ENCODE measurements at regions not wholly inside any gene's neighbourhood (a gene's known extent, or its start where the extent isn't known, plus 50 kb on each side); places are given as distances from the start of the nearest gene placed in this dataset.

DNA sequence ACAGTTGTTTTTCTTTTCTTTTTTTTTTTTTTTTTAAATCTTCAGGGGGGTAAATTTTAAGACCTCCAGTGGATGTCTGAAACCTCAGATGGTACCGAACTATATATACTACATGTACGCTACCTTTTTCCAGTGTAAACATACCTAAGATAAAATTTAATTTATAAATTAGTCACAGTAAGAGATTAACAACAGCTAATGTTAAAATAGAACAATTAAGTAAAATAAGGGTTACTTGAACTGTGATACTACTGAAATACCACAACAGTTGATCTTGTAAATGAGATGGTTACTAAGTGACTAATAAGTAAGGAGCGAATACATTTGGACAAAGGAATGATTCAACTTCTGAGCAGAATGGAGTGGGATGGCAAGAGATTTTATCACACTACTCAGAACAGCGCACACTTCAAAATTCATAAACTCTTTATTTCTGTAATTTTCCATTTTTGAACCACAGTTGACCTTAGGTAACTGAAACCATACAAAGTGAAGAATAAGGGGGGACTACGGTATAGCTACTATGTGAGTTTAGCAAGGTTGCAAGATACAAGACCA, 80.5 kb upstream of the PCED1B start:
- intact Hi-C loops (cut with DNase I; ENCODE audit: low total_unique reads): no loop called here
- DNase-seq (ENCODE audit: low spot score in 2 of 2): no peak
- TF ChIP-seq, protein P1, sequence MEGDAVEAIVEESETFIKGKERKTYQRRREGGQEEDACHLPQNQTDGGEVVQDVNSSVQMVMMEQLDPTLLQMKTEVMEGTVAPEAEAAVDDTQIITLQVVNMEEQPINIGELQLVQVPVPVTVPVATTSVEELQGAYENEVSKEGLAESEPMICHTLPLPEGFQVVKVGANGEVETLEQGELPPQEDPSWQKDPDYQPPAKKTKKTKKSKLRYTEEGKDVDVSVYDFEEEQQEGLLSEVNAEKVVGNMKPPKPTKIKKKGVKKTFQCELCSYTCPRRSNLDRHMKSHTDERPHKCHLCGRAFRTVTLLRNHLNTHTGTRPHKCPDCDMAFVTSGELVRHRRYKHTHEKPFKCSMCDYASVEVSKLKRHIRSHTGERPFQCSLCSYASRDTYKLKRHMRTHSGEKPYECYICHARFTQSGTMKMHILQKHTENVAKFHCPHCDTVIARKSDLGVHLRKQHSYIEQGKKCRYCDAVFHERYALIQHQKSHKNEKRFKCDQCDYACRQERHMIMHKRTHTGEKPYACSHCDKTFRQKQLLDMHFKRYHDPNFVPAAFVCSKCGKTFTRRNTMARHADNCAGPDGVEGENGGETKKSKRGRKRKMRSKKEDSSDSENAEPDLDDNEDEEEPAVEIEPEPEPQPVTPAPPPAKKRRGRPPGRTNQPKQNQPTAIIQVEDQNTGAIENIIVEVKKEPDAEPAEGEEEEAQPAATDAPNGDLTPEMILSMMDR (IDR thresholded peaks at IDR 0.05): no peak
- no peak for TF ChIP-seq POLR2A (IDR thresholded peaks at IDR 0.05)
- H3K4me3 ChIP-seq (ENCODE audit: low read depth, poor library complexity, severe bottlenecking): no peak overlapping the region
- 75 to 78% methylated on average over 5 of the region's 5 CpGs for WGBS, 2 donors

DNA sequence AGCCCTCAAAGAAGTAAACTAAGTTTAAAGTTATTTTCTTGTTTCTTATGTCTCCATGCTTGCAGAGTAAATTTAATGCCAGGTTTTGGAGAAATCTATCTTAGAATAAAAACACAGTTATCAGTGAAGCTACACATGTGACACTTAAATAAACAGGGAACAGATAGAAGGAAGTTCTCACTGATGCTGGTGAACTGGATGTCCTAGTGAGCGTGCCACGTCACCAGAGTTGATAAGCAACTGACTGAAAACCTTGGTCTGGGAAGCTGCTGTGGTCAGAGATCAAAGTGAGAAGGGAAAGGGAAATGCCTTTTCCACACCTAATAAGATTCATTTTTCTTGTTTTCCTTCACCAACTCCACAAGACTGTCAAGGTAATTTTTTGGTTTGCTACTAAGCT, 74.8 kb upstream of the PCED1B start:
- intact Hi-C loops (cut with DNase I; ENCODE audit: low total_unique reads): no loop called here
- WGBS, 2 donors: 77 to 81% methylated on average over 2 of the region's 2 CpGs
- DNase-seq (ENCODE audit: low spot score in 2 of 2): no peak
- no peak for TF ChIP-seq POLR2A (IDR thresholded peaks at IDR 0.05)
- TF ChIP-seq, protein P1 (IDR thresholded peaks at IDR 0.05): no peak
- H3K4me3 ChIP-seq (ENCODE audit: low read depth, poor library complexity, severe bottlenecking): no peak overlapping the region

DNA sequence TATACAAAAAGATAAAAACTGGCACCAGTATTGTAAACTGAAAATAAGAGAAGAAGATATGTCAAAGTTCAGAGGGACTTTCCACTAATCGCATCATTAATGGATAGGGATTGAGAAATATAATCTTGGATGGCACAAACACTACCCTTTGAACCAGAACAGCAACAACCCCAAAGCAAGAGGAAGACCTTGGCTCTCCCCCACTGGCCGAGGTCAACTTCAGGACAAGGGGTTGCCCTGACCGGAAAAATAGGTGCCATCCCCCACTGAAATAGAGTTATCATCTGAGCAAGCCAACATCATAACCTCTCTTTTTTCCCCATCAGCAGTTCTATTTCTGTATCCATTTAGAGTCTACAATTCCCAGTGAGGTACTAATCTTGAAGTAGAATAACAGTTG, 72.4 kb upstream of the PCED1B start:
- H3K4me3 ChIP-seq (ENCODE audit: low read depth, poor library complexity, severe bottlenecking): no peak overlapping the region
- TF ChIP-seq, protein P1 (IDR thresholded peaks at IDR 0.05): no peak
- TF ChIP-seq POLR2A (IDR thresholded peaks at IDR 0.05): no peak
- WGBS, 2 donors: 76 to 88% methylated on average over 3 of the region's 3 CpGs
- intact Hi-C loops (cut with DNase I; ENCODE audit: low total_unique reads): no loop called here
- no peak for DNase-seq (ENCODE audit: low spot score in 2 of 2)

DNA sequence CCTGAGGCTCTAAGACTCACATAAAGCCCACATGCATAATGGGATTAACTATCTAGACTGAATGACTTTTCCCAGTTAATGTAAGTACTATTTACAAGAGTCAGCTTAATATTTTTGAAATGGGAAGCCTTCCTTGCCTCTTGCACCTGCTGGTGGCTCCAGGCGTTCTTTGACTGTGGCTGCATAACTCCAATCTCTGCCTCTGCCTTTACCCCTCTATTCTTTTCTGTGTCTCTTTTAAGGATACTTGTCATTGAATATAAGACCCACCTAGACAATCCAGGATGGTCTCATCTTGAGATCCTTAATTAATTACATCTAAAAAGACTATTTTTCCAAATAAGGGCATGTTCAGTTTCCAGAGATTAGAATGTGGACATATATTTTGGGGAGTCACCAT, 66.9 kb upstream of the PCED1B start:
- no peak overlapping the region for H3K4me3 ChIP-seq (ENCODE audit: low read depth, poor library complexity, severe bottlenecking)
- TF ChIP-seq, protein P1 (IDR thresholded peaks at IDR 0.05): no peak
- no peak for TF ChIP-seq POLR2A (IDR thresholded peaks at IDR 0.05)
- intact Hi-C loops (cut with DNase I; ENCODE audit: low total_unique reads): no loop called here
- no peak for DNase-seq (ENCODE audit: low spot score in 2 of 2)
- WGBS, 2 donors: 84 to 85% methylated on average over 1 of the region's 1 CpG

DNA sequence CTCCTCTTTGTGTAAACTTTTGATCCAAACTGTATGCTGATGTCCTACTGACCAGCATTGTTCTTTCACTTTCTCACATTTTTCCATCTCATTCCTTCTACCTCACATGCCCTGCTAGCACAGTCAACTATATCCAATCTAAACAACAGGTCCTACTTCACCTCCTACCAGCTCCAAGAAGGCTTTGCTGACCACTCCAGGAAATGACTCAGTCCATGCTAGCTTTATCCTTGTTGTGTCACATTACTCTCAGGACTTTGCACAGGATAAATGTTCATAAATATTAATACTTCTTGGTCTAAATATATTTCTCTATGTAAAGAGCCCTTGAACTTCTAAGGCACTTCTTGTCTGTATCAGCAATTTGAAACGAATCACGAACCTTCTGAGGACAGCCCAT, 64.9 kb upstream of the PCED1B start:
- H3K4me3 ChIP-seq (ENCODE audit: low read depth, poor library complexity, severe bottlenecking): no peak overlapping the region
- WGBS, 2 donors: 84 to 89% methylated on average over 2 of the region's 2 CpGs
- TF ChIP-seq, protein P1 (IDR thresholded peaks at IDR 0.05): no peak
- TF ChIP-seq POLR2A (IDR thresholded peaks at IDR 0.05): no peak
- no peak for DNase-seq (ENCODE audit: low spot score in 2 of 2)
- intact Hi-C loops (cut with DNase I; ENCODE audit: low total_unique reads): no loop called here

DNA sequence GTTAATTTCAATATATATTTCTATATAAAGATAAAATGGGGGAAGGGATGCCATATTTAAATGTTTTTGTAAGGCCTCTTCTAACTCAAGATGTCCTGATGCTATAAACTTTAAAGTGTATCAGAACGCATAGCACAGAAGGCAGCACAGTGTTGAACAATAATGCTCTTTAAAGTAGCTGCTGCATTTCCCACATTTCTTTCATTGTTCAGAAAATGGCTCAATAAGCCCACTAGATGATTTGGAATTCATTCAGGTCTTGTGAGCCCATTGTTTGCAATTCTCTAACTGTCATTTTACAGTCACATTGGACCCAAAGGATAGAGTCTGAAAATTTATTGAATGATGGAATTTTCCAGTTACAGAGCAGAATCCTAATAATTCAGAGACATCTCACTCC, 64.0 kb upstream of the PCED1B start:
- intact Hi-C loops (cut with DNase I; ENCODE audit: low total_unique reads): no loop called here
- H3K4me3 ChIP-seq (ENCODE audit: low read depth, poor library complexity, severe bottlenecking): no peak overlapping the region
- 83 to 93% methylated on average over 1 of the region's 1 CpG for WGBS, 2 donors
- TF ChIP-seq POLR2A (IDR thresholded peaks at IDR 0.05): no peak
- TF ChIP-seq, protein P1 (IDR thresholded peaks at IDR 0.05): no peak
- DNase-seq (ENCODE audit: low spot score in 2 of 2): no peak
